Neural progenitor cell (in vitro differentiated cells): ENCODE measurements at regions not wholly inside any gene's neighbourhood (a gene's known extent, or its start where the extent isn't known, plus 50 kb on each side); places are given as distances from the start of the nearest gene placed in this dataset.

Experiments
- EZH2 ChIP-seq: fragments of 200-600 bp; sonication (generic); IDR thresholded peaks from 2 replicates; pipeline ENCODE4 v1.6.1; 2017; ENCODE audit warnings: antibody characterized with exemption, mild to moderate bottlenecking, moderate library complexity
- EZH2phosphoT487 ChIP-seq: fragments of 200-600 bp; sonication (generic); IDR thresholded peaks from 2 replicates; pipeline ENCODE4 v1.6.1; 2017; ENCODE audit warnings: antibody characterized with exemption
- TF ChIP-seq, protein P1 (sequence below): fragments of 200-600 bp; sonication (generic); IDR thresholded peaks from 2 replicates; pipeline ENCODE4 v1.5.1; 2017; ENCODE audit warnings: antibody characterized with exemption, mild to moderate bottlenecking

GRCh38 chr5:156169495-156169894 lies 157.5 kb upstream of the SGCD start:
- TF ChIP-seq, protein P1, sequence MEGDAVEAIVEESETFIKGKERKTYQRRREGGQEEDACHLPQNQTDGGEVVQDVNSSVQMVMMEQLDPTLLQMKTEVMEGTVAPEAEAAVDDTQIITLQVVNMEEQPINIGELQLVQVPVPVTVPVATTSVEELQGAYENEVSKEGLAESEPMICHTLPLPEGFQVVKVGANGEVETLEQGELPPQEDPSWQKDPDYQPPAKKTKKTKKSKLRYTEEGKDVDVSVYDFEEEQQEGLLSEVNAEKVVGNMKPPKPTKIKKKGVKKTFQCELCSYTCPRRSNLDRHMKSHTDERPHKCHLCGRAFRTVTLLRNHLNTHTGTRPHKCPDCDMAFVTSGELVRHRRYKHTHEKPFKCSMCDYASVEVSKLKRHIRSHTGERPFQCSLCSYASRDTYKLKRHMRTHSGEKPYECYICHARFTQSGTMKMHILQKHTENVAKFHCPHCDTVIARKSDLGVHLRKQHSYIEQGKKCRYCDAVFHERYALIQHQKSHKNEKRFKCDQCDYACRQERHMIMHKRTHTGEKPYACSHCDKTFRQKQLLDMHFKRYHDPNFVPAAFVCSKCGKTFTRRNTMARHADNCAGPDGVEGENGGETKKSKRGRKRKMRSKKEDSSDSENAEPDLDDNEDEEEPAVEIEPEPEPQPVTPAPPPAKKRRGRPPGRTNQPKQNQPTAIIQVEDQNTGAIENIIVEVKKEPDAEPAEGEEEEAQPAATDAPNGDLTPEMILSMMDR, result no peak
- TF ChIP-seq EZH2 (no peak), EZH2phosphoT487 (no peak)
